Gastroesophageal sphincter (tissue), 3 donors: ENCODE measurements at regions not wholly inside any gene's neighbourhood (a gene's known extent, or its start where the extent isn't known, plus 50 kb on each side); places are given as distances from the start of the nearest gene placed in this dataset.

Experiments used
- CTCF ChIP-seq, 4 experiments: fragments of 200-600 bp in 2 of 4; fragments of 450-650 bp in 2 of 4; sonication (generic) in 1 of 4; IDR thresholded peaks; one replicate each; pipeline ENCODE4 v1.5.1; 2017 to 2019; ENCODE audit warnings: antibody characterized with exemption in 4 of 4, mild to moderate bottlenecking in 2 of 4, moderate library complexity in 2 of 4
- EP300 ChIP-seq: sonication (generic); formaldehyde crosslinking; IDR thresholded peaks from one replicate; pipeline ENCODE4 v1.6.1; 2017; ENCODE audit warnings: antibody characterized with exemption, mild to moderate bottlenecking
- POLR2A ChIP-seq, 2 donors: fragments of 450-650 bp; IDR thresholded peaks; one replicate each; pipeline ENCODE4 v1.6.1; 2017; ENCODE audit warnings: antibody characterized with exemption in 2 of 2, mild to moderate bottlenecking in 2 of 2, moderate library complexity in 1 of 2
- POLR2AphosphoS5 ChIP-seq: sonication (generic); formaldehyde crosslinking; IDR thresholded peaks from one replicate; pipeline ENCODE4 v1.6.1; 2017; ENCODE audit warnings: antibody characterized with exemption

GRCh38 chr10:128734734-128735133 is 608.5 kb upstream of the MKI67 start:
- no peak for TF ChIP-seq CTCF (IDR thresholded peaks at IDR 0.05)
- no peak for TF ChIP-seq POLR2A (IDR thresholded peaks at IDR 0.05)
- no peak for TF ChIP-seq POLR2AphosphoS5
- no peak for TF ChIP-seq EP300
